ENCODE measurements at regions not wholly inside any gene's neighbourhood (a gene's known extent, or its start where the extent isn't known, plus 50 kb on each side); places are given as distances from the start of the nearest gene placed in this dataset.

DNA sequence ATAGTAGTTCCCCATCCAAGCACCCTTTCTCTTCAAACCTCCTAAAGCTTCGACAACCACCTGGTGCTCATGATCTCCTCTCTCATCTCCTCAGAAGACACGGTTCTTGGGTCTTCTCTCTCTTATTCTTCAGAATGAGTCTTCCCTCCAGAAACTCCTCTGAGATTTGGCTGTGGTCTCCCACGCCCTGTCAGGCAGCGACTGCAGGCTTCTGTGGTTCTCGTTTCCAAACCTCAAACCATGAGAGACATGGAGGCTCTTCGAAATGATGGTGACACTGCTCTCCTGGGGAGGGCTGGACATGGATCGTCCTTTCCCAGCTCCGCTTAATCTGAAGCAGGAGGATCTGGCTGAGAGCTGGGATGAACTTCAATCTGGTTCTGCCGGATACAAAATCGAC is 78.6 kb upstream of the PITRM1 start:
- Histone ChIP-seq H4K20me1 (ENCODE audit: control insufficient read depth, extremely low read depth, insufficient read depth, low read length) (no peaks in the 10 kb centered on the region), H3K9ac (ENCODE audit: insufficient read depth, low read length) (no peak overlapping the region), H3K4me3 (replicated peaks in 1 of 4; ENCODE audit: control extremely low read depth in 1 of 4, insufficient read depth in 1 of 4, low read depth in 3 of 4, low read length in 4 of 4) (no peak overlapping the region), H3K4me1 (ENCODE audit: control insufficient read depth, extremely low read depth, insufficient read depth, low read length) (no peaks in the 10 kb centered on the region), H3K79me2 (ENCODE audit: control insufficient read depth, insufficient read depth, low read length) (no peaks in the 10 kb centered on the region), H3K4me2 (ENCODE audit: extremely low read depth, insufficient read depth, low read length) (no peak overlapping the region), H3K9me3 (ENCODE audit: control insufficient read depth, insufficient read depth, low read depth, low read length) (no peaks in the 10 kb centered on the region), H3K27ac (ENCODE audit: insufficient read depth, low read length) (no peak overlapping the region), H2AFZ (ENCODE audit: low read length) (no peak overlapping the region), H3K36me3 (ENCODE audit: control insufficient read depth, insufficient read depth, low read length) (no peaks in the 10 kb centered on the region), H3K27me3 (ENCODE audit: control insufficient read depth, insufficient read depth, low read length) (no peaks in the 10 kb centered on the region)
- TF ChIP-seq CTCF (conservative IDR thresholded peaks at IDR 0.05 in 1 of 2, IDR thresholded peaks at IDR 0.05 in 1 of 2; ENCODE audit: low read depth in 1 of 2, low read length in 2 of 2) (no peak), EZH2 (IDR thresholded peaks at IDR 0.05; ENCODE audit: low read length, missing control alignments) (no peak)
- DNase-seq (ENCODE audit: low read depth in 2 of 2), result no peak

DNA sequence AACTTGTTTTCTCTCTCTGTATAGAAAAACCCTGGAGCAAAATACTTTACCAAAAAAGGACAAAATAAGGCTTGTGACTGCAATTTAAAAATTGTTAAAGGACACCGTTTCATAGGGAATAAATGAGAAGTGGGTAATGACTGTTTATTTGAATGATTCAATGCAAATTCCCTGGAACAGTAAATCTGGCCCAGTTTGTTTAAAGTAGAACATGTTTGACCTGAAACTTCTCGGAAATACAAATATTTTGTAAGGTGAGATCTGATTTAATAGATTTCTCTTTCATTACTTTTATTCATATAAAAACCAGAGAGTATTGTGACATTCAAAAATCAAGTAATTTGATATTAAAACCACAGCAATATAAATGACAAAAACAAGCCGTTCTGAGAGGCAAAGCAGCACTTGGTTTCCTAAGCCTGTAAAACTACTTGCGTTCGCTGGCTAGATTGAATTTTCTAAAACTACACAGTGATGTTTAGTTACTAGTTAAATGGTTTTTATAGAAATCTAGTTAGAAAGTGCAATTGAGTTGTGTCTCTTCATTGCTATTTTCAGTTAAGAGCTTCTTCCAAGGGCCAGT is 76.8 kb upstream of the PITRM1 start:
- no peak overlapping the region for H2AFZ ChIP-seq (ENCODE audit: low read length)
- H3K79me2 ChIP-seq (ENCODE audit: control insufficient read depth, insufficient read depth, low read length), result no peaks in the 10 kb centered on the region
- H3K4me2 ChIP-seq (ENCODE audit: extremely low read depth, insufficient read depth, low read length), result peak overlapping the region; percentile 77
- DNase-seq (ENCODE audit: low read depth in 2 of 2), result no peak
- H3K9ac ChIP-seq (ENCODE audit: insufficient read depth, low read length), result no peak overlapping the region
- no peaks in the 10 kb centered on the region for H3K27me3 ChIP-seq (ENCODE audit: control insufficient read depth, insufficient read depth, low read length)
- H3K9me3 ChIP-seq (ENCODE audit: control insufficient read depth, insufficient read depth, low read depth, low read length), result no peaks in the 10 kb centered on the region
- no peaks in the 10 kb centered on the region for H3K36me3 ChIP-seq (ENCODE audit: control insufficient read depth, insufficient read depth, low read length)
- no peak overlapping the region for H3K4me3 ChIP-seq (replicated peaks in 1 of 4; ENCODE audit: control extremely low read depth in 1 of 4, insufficient read depth in 1 of 4, low read depth in 3 of 4, low read length in 4 of 4)
- H3K27ac ChIP-seq (ENCODE audit: insufficient read depth, low read length), result peak overlapping the region; percentile 77
- no peaks in the 10 kb centered on the region for H3K4me1 ChIP-seq (ENCODE audit: control insufficient read depth, extremely low read depth, insufficient read depth, low read length)
- TF ChIP-seq CTCF (conservative IDR thresholded peaks at IDR 0.05 in 1 of 2, IDR thresholded peaks at IDR 0.05 in 1 of 2; ENCODE audit: low read depth in 1 of 2, low read length in 2 of 2), result no peak
- TF ChIP-seq EZH2 (IDR thresholded peaks at IDR 0.05; ENCODE audit: low read length, missing control alignments), result no peak
- no peaks in the 10 kb centered on the region for H4K20me1 ChIP-seq (ENCODE audit: control insufficient read depth, extremely low read depth, insufficient read depth, low read length)

- Histone ChIP-seq H3K4me2 (ENCODE audit: extremely low read depth, insufficient read depth, low read length) (peak overlapping the region; percentile 77), H3K9ac (ENCODE audit: insufficient read depth, low read length) (peak overlapping the region; percentile 33), H3K4me1 (ENCODE audit: control insufficient read depth, extremely low read depth, insufficient read depth, low read length) (no peaks in the 10 kb centered on the region), H3K4me3 (replicated peaks in 1 of 4; ENCODE audit: control extremely low read depth in 1 of 4, insufficient read depth in 1 of 4, low read depth in 3 of 4, low read length in 4 of 4) (no peak overlapping the region), H3K9me3 (ENCODE audit: control insufficient read depth, insufficient read depth, low read depth, low read length) (no peaks in the 10 kb centered on the region), H3K36me3 (ENCODE audit: control insufficient read depth, insufficient read depth, low read length) (no peaks in the 10 kb centered on the region), H4K20me1 (ENCODE audit: control insufficient read depth, extremely low read depth, insufficient read depth, low read length) (no peaks in the 10 kb centered on the region), H3K79me2 (ENCODE audit: control insufficient read depth, insufficient read depth, low read length) (no peaks in the 10 kb centered on the region), H2AFZ (ENCODE audit: low read length) (peak overlapping the region; percentile 72), H3K27me3 (ENCODE audit: control insufficient read depth, insufficient read depth, low read length) (no peaks in the 10 kb centered on the region), H3K27ac (ENCODE audit: insufficient read depth, low read length) (peak overlapping the region; percentile 77)
- TF ChIP-seq EZH2 (IDR thresholded peaks at IDR 0.05; ENCODE audit: low read length, missing control alignments), result no peak
- TF ChIP-seq CTCF (conservative IDR thresholded peaks at IDR 0.05 in 1 of 2, IDR thresholded peaks at IDR 0.05 in 1 of 2; ENCODE audit: low read depth in 1 of 2, low read length in 2 of 2), result no peak
- DNase-seq (ENCODE audit: low read depth in 2 of 2), result peak; percentile 92 to 95
Measured at GRCh38 chr10:3248526-3249306, 76.1 kb upstream of the PITRM1 start.
